HG02973 (cell line): ENCODE measurements at regions not wholly inside any gene's neighbourhood (a gene's known extent, or its start where the extent isn't known, plus 50 kb on each side); places are given as distances from the start of the nearest gene placed in this dataset.
"Not testable (repeated sequence)": the region's sequence is repeated elsewhere in the genome, so short reads cannot be mapped to it uniquely, and the experiment has no call there.

Experiments
- ATAC-seq: cut with Tn5 transposase; IDR thresholded peaks from one replicate; pipeline ENCODE4 v1.9.1; 2021; ENCODE audit warnings: moderate library complexity; ENCODE audit not compliant: unreplicated experiment

GRCh38 chr6:28831683-28832082 lies 92.1 kb downstream of the TRIM27 start:
- not testable (repeated sequence) for ATAC-seq

DNA sequence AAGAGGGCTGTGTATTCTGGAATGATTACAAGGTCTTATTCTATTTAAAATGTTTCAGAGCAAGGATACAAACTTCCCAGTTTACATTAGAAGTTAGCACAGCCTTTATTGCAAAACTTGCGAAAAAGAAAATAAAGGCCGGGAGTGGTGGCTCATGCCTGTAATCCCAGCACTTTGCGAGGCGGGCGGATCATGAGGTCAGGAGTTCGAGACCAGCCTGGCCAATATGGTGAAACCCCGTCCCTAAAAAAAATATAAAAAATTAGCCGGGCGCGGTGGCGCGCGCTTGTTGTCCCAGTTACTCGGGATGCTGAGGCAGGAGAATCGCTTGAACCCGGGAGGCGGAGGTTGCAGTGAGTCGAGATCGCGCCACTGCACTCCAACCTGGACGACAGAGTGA lies 87.1 kb downstream of the TRIM27 start:
- not testable (repeated sequence) for ATAC-seq

DNA sequence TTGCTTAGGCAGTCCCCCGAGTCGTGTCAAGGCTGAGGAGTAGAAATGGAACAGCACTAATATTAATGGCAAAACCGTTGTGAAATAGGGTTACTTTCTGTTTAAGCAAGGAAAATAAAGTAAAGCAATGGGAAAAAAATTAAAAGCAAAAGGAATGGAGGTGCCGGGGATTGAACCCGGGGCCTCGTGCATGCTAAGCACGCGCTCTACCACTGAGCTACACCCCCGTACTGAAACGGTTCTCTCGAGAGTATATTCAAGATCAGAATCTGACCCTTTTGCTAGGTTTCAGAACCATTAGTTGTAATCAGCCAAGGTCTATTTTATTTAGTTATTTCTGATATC lies 85.5 kb downstream of the TRIM27 start:
- ATAC-seq = peak; percentile 51

GRCh38 chr6:28838634-28839442 lies 84.9 kb downstream of the TRIM27 start:
- peak; percentile 51 for ATAC-seq

DNA sequence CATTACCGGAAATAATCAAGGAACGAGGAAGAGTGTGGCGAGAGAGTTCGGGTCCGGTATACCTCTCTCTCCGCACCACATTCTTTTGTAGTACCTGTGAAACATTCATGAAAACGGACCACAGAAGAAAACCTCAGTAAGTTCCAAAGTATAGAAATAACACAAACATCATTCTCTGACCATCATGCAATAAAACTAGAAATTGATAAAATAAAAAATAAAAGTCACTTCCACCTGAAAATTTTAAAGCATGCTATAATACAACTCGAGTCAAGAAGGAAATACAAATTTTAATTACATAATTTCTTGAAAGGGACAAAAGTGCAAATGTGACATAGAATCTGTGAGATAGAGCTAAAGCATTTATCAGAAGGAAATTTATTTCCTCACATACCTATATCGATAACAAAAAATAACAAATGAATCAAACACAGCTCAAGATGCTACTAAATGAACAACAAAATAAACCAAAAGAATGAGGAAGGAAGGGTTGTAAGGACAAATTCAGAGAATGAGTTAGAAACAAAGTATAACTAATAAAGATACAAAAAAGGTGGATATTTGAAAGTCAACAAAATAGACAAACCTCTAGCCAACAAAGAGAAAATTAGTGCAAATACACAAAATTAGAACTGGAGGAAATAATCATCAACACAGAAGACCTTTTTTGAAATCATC lies 84.2 kb downstream of the TRIM27 start:
- ATAC-seq = no peak

DNA sequence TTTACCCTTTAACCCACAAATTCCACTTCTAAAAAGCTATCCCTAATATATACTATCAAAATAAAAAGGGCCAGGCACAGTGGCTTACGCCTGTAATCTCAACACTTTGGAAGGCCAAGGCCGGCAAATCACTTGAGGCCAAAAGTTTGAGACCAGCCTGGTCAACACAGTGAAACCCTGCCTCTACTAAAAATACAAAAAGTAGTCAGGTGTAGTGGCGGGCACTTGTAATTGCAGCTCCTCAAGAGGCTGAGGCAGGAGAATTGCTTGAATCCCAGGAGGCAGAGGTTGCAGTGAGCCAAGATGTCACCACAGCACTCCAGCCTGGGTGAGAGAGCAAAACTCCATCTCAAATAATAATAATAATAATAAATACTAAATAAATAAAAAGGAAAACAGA lies 82.5 kb downstream of the TRIM27 start:
- no peak for ATAC-seq

DNA sequence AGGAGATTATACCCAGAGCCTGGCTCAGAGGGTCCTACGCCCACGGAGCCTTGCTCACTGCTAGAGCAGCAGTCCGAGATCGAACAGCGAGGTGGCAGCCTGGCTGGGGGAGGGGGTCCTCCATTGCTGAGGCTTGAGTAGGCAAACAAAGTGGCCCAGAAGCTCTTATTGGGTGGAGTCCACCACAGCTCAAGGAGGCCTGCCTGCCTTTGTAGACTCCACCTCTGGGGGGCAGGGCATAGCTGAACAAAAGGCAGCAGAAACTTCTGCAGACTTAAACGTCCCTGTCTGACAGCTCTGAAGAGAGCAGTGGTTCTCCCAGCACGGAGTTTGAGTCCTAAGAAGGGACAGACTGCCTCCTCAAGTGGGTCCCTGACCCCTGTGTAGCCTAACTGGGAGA lies 75.0 kb downstream of the TRIM27 start:
- not testable (repeated sequence) for ATAC-seq
